ENCODE measurements at regions not wholly inside any gene's neighbourhood (a gene's known extent, or its start where the extent isn't known, plus 50 kb on each side); places are given as distances from the start of the nearest gene placed in this dataset.

DNA sequence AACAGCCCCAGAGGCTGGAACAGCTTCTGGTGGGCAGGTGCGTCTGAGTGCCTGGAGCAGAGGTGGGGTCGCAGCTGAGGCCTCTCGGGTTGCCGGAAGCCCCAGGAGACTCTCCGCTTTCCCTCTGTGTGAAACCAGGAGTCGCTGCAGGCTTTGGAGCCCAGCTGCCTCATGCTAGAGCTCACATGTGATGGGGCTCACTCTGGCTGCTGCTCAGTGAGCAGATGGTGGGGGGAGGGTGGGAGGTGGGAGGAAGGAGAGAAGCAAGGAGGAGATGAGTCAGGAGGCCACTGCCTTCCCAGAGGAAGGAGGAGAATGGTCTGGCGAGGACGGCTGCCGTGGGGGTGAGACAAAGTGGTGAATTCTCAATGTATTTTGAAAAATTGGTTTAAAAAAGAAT lies 290.1 kb upstream of the CHRNA7 start (continued):
- TF ChIP-seq, protein P1, sequence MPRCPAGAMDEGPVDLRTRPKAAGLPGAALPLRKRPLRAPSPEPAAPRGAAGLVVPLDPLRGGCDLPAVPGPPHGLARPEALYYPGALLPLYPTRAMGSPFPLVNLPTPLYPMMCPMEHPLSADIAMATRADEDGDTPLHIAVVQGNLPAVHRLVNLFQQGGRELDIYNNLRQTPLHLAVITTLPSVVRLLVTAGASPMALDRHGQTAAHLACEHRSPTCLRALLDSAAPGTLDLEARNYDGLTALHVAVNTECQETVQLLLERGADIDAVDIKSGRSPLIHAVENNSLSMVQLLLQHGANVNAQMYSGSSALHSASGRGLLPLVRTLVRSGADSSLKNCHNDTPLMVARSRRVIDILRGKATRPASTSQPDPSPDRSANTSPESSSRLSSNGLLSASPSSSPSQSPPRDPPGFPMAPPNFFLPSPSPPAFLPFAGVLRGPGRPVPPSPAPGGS (IDR thresholded peaks at IDR 0.05; ENCODE audit: borderline replicate concordance, insufficient read depth, low read depth, low read length, poor library complexity, severe bottlenecking), result no peak
- TF ChIP-seq, protein P2, sequence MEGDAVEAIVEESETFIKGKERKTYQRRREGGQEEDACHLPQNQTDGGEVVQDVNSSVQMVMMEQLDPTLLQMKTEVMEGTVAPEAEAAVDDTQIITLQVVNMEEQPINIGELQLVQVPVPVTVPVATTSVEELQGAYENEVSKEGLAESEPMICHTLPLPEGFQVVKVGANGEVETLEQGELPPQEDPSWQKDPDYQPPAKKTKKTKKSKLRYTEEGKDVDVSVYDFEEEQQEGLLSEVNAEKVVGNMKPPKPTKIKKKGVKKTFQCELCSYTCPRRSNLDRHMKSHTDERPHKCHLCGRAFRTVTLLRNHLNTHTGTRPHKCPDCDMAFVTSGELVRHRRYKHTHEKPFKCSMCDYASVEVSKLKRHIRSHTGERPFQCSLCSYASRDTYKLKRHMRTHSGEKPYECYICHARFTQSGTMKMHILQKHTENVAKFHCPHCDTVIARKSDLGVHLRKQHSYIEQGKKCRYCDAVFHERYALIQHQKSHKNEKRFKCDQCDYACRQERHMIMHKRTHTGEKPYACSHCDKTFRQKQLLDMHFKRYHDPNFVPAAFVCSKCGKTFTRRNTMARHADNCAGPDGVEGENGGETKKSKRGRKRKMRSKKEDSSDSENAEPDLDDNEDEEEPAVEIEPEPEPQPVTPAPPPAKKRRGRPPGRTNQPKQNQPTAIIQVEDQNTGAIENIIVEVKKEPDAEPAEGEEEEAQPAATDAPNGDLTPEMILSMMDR (IDR thresholded peaks at IDR 0.05 in 2 of 3, conservative IDR thresholded peaks at IDR 0.05 in 1 of 3; ENCODE audit: control insufficient read depth in 2 of 3, extremely low read depth in 1 of 3, insufficient read depth in 1 of 3, low read depth in 3 of 3, low read length in 3 of 3), result no peak
- TF ChIP-seq BHLHE40 (IDR thresholded peaks at IDR 0.05; ENCODE audit: borderline replicate concordance in 1 of 2, low read depth in 2 of 2, low read length in 1 of 2), result no peak
- no peak for TF ChIP-seq KLF5 (IDR thresholded peaks at IDR 0.05; ENCODE audit: partially characterized antibody)
- TF ChIP-seq ATF7 (IDR thresholded peaks at IDR 0.05; ENCODE audit: low read depth), result no peak

GRCh38 chr15:31745841-31746240 lies 284.5 kb upstream of the CHRNA7 start:
- TF ChIP-seq ZBTB4 (CRISPR knock-in tag; IDR thresholded peaks at IDR 0.05), result no peak
- ATAC-seq (no peak), FAIRE-seq (no peak), DNase-seq (ENCODE audit: low read depth, low spot score) (no peak)
- CTCF ChIA-PET, result no interaction called here
- Histone ChIP-seq H3K27me3 (replicated peaks in 1 of 2; ENCODE audit: control insufficient read depth in 2 of 2, insufficient read depth in 2 of 2, low read length in 1 of 2) (no peaks in the 10 kb centered on the region), H3K79me2 (ENCODE audit: control insufficient read depth, insufficient read depth, low read length) (no peaks in the 10 kb centered on the region), H2AFZ (ENCODE audit: control insufficient read depth, low read depth, low read length) (no peak overlapping the region), H4K20me1 (ENCODE audit: control insufficient read depth, insufficient read depth) (no peaks in the 10 kb centered on the region), H3K27ac (ENCODE audit: control insufficient read depth, insufficient read depth) (no peak overlapping the region), H3K4me1 (ENCODE audit: control insufficient read depth, insufficient read depth, low read length) (no peaks in the 10 kb centered on the region), H3K9ac (ENCODE audit: control insufficient read depth, insufficient read depth, low read length) (no peak overlapping the region), H3K9me3 (replicated peaks; ENCODE audit: control insufficient read depth, insufficient read depth, low read length) (no peaks in the 10 kb centered on the region), H3K36me3 (ENCODE audit: control insufficient read depth in 2 of 2, insufficient read depth in 2 of 2, low read length in 1 of 2) (no peaks in the 10 kb centered on the region), H3K4me3 (no peak overlapping the region), H3K4me2 (ENCODE audit: control insufficient read depth, insufficient read depth) (no peak overlapping the region)
- SMC1A ChIA-PET (ENCODE audit: uncharacterized antibody, unreplicated experiment), result interaction anchor here (0.6 kb wide), 1 partner anchor 20 kb away, joined by 3 read pairs; no protein-coding TSS in a partner anchor
- RAD21 ChIA-PET (ENCODE audit: unreplicated experiment), result no interaction called here
- in situ Hi-C loops (cut with MboI) (no loop called here), intact Hi-C loops (cut with micrococcal nuclease; ENCODE audit: unreplicated experiment) (no loop called here)
- no TSS peak for BruUV-seq (replicated peaks)
- POLR2A ChIA-PET, result no interaction called here

Measured in GM12878 (cell line).